ENCODE measurements at regions not wholly inside any gene's neighbourhood (a gene's known extent, or its start where the extent isn't known, plus 50 kb on each side); places are given as distances from the start of the nearest gene placed in this dataset.
"Not testable (repeated sequence)": the region's sequence is repeated elsewhere in the genome, so short reads cannot be mapped to it uniquely, and the experiment has no call there.

- no peak for DNase-seq
Observed at GRCh38 chr14:24744641-24745040, 110.7 kb upstream of the GZMB start.

- no peak for DNase-seq
Observed at GRCh38 chr14:24741871-24742270, 107.9 kb upstream of the GZMB start.

- DNase-seq: no peak
Observed at GRCh38 chr14:24735984-24736630, 102.1 kb upstream of the GZMB start.

GRCh38 chr14:24734917-24735500 lies 101.0 kb upstream of the GZMB start:
- peak; percentile 86 for DNase-seq

GRCh38 chr14:24726480-24726879 lies 92.5 kb upstream of the GZMB start:
- no peak for DNase-seq

- no peak for DNase-seq
Observed at GRCh38 chr14:24725311-24725710, 91.3 kb upstream of the GZMB start.

GRCh38 chr14:24721775-24722174 lies 87.8 kb upstream of the GZMB start:
- DNase-seq: no peak

GRCh38 chr14:24715239-24715638 lies 81.2 kb upstream of the GZMB start:
- DNase-seq: no peak

- DNase-seq: no peak
Observed at GRCh38 chr14:24713404-24713803, 79.4 kb upstream of the GZMB start.

- DNase-seq: no peak
Observed at GRCh38 chr14:24712909-24713308, 78.9 kb upstream of the GZMB start.

GRCh38 chr14:24712374-24712773 lies 78.4 kb upstream of the GZMB start:
- DNase-seq: no peak

- peak; percentile 84 for DNase-seq
Observed at GRCh38 chr14:24710403-24711112, 76.6 kb upstream of the GZMB start.

GRCh38 chr14:24708684-24709083 lies 74.7 kb upstream of the GZMB start:
- no peak for DNase-seq

GRCh38 chr14:24706351-24706750 lies 72.4 kb upstream of the GZMB start:
- no peak for DNase-seq

- no peak for DNase-seq
Observed at GRCh38 chr14:24705840-24706239, 71.8 kb upstream of the GZMB start.

- no peak for DNase-seq
Observed at GRCh38 chr14:24701062-24701461, 67.1 kb upstream of the GZMB start.

- no peak for DNase-seq
Observed at GRCh38 chr14:24700511-24700910, 66.5 kb upstream of the GZMB start.

- no peak for DNase-seq
Observed at GRCh38 chr14:24699052-24699451, 65.1 kb upstream of the GZMB start.

GRCh38 chr14:24696280-24696920 lies 62.4 kb upstream of the GZMB start:
- not testable (repeated sequence) for DNase-seq

GRCh38 chr14:24695265-24696241 lies 61.6 kb upstream of the GZMB start:
- no peak for DNase-seq

GRCh38 chr14:24694680-24695079 lies 60.7 kb upstream of the GZMB start:
- no peak for DNase-seq

- peak; percentile 22 for DNase-seq
Observed at GRCh38 chr14:24693983-24694382, 60.0 kb upstream of the GZMB start.
